ENCODE measurements at regions not wholly inside any gene's neighbourhood (a gene's known extent, or its start where the extent isn't known, plus 50 kb on each side); places are given as distances from the start of the nearest gene placed in this dataset.

DNA sequence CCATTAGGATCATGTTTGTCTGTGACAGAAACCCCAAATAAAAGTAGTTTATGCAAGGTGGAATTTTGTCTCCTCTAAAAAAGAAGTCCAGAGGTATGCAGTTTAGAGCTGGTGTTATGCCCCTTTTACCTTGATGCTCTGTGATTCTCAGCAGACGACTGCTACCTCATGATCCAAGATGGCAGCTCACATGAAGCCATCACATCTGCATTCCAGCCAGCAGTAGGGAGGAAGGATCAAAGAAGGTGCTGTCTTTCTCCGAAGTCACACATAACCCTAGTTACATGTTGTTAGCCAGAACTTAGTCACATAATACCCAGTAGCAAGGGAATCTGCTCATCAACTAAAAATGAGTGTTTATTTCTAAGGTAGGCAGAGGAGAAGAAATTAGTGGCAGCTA lies 135.7 kb upstream of the HS3ST2 start:
- no peaks in the 10 kb centered on the region for H3K9me3 ChIP-seq
- peaks cover 0 to 4% (median 0%) of the 10 kb centered on the region in 4 donors for H3K4me1 ChIP-seq
- H3K36me3 ChIP-seq: no peaks in the 10 kb centered on the region
- ATAC-seq (ENCODE audit: low FRiP score in 2 of 2) (no peak), DNase-seq (no peak)
- no peak overlapping the region for H3K27ac ChIP-seq
- no peak overlapping the region for H3K4me3 ChIP-seq
- WGBS, 2 donors: 80 to 88% methylated on average over 2 of the region's 2 CpGs
- TF ChIP-seq EP300 (IDR thresholded peaks at IDR 0.05) (no peak), POLR2AphosphoS5 (IDR thresholded peaks at IDR 0.05) (no peak), POLR2A (IDR thresholded peaks at IDR 0.05) (no peak)
- TF ChIP-seq, protein P1, sequence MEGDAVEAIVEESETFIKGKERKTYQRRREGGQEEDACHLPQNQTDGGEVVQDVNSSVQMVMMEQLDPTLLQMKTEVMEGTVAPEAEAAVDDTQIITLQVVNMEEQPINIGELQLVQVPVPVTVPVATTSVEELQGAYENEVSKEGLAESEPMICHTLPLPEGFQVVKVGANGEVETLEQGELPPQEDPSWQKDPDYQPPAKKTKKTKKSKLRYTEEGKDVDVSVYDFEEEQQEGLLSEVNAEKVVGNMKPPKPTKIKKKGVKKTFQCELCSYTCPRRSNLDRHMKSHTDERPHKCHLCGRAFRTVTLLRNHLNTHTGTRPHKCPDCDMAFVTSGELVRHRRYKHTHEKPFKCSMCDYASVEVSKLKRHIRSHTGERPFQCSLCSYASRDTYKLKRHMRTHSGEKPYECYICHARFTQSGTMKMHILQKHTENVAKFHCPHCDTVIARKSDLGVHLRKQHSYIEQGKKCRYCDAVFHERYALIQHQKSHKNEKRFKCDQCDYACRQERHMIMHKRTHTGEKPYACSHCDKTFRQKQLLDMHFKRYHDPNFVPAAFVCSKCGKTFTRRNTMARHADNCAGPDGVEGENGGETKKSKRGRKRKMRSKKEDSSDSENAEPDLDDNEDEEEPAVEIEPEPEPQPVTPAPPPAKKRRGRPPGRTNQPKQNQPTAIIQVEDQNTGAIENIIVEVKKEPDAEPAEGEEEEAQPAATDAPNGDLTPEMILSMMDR (IDR thresholded peaks at IDR 0.05): no peak
- H3K27me3 ChIP-seq: no peaks in the 10 kb centered on the region

DNA sequence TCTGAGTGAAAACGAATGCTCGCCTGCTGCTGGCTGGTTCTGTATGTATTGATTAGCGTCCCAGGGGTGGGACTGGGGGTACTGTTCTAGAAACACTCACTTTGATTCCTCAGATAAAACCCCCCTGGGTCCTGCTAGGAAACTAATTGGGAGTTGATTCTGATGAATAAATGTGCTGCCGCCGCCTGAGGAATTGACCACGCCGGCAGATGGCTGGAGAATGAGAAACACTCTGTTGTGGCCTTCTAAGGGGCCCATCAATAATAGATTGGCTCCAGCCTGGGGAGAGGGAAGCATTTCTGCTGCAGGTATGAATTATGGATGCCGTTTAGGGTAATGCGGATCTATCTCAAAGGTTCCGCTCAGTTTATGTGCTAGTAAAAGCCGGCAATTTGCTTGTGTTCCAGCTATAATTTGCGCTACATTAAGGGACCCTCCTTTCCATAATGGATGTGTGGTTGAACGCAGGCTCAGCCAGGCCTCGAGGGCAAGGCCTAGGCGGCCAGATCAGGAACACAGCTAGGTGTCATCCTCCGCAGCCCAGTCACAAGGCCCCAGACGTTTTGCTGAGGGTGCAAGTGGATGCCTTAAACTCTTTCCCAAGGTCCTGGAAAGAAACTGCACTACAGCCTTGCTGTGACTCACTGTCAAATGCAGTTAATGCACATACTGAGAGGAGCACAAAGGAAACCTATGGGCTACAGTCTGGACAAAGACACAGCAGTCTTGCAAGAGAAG lies 132.2 kb upstream of the HS3ST2 start:
- peaks cover 0 to 7% (median 2%) of the 10 kb centered on the region in 4 donors for H3K4me1 ChIP-seq
- DNase-seq: peak in 1 of 2 donors; percentile 17
- H3K27ac ChIP-seq: no peak overlapping the region
- H3K27me3 ChIP-seq: no peaks in the 10 kb centered on the region
- 89% methylated on average over 17 of the region's 17 CpGs for WGBS, 2 donors
- peaks cover 0 to under 1% (median 0%) of the 10 kb centered on the region in 4 donors for H3K9me3 ChIP-seq
- no peak for ATAC-seq (ENCODE audit: low FRiP score in 2 of 2)
- no peaks in the 10 kb centered on the region for H3K36me3 ChIP-seq
- TF ChIP-seq POLR2A (IDR thresholded peaks at IDR 0.05) (peak in 1 of 4 donors; percentile 63), EP300 (IDR thresholded peaks at IDR 0.05) (no peak)
- TF ChIP-seq, protein P1 (IDR thresholded peaks at IDR 0.05): no peak
- H3K4me3 ChIP-seq: no peak overlapping the region

DNA sequence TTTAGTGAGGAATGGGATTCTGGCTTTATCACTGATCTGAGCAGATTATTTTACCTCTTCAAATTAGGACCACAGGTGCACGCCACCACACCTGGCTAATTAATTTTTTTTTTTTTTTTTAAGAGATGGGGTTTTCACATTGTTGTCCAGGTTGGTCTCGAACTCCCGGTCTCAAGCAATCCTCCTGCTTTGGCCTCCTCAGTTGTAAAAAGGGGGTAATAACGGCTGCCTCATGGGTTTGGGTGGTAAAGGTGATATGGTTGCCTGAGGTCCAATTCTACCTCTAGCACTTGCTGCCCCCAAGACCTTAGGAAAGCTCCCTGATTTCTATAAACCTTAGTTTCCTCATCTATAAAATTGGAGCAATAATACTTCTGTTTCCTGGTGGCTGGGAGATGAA lies 130.7 kb upstream of the HS3ST2 start:
- Histone ChIP-seq H3K9me3 (peaks cover 0 to 5% (median 2%) of the 10 kb centered on the region in 4 donors), H3K27me3 (no peaks in the 10 kb centered on the region), H3K4me3 (no peak overlapping the region), H3K36me3 (no peaks in the 10 kb centered on the region), H3K4me1 (peaks cover 0 to 7% (median 2%) of the 10 kb centered on the region in 4 donors), H3K27ac (peak overlapping the region in 1 of 4 donors; percentile 59)
- TF ChIP-seq POLR2AphosphoS5 (IDR thresholded peaks at IDR 0.05): no peak
- TF ChIP-seq, protein P1 (IDR thresholded peaks at IDR 0.05): no peak
- no peak for TF ChIP-seq EP300 (IDR thresholded peaks at IDR 0.05)
- no peak for TF ChIP-seq POLR2A (IDR thresholded peaks at IDR 0.05)
- ATAC-seq (ENCODE audit: low FRiP score in 2 of 2) (no peak), DNase-seq (no peak)
- WGBS, 2 donors: 88 to 89% methylated on average over 4 of the region's 4 CpGs

DNA sequence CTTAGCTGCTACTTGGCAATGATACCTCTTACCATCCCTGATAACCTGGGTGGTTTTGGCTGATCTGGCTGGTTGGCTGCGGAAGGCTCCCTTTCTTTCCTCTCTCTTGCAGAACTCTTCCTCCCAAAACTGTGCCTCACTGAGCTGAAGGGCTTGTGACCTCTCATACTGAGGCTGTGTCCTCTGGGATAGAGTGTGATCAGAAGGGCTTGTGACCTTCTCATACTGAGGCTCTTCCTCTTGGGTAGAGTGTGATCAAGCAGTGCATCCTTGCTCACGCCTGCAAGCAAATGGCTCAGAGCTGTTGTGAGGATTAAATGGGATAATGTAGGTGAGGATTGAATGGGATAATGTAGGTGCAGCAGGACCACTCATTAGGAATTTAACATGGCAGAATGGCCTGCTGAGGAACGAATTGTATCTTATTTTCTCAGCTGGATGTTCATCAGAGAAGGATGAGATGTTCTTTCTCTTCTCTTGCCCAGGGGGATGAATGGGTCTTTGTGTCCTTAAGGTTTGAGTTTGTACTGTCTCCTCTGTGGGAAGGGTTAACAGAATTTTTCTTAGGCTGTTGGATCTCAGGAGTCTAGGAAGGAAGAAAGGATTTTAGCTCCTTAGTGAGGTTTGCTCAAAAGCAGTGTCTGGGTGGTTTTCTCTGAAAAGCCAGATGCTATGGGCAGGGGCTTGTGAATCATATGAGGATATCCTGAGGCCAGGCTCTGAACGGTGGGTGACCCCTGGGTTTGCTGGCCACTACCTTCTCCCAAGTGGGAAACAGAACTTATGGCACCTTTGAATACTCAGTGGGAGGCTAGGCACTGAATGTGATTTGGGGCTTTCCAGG lies 130.0 kb upstream of the HS3ST2 start:
- TF ChIP-seq POLR2AphosphoS5 (IDR thresholded peaks at IDR 0.05): no peak
- peak in 1 of 4 donors; percentile 73 for TF ChIP-seq POLR2A (IDR thresholded peaks at IDR 0.05)
- Histone ChIP-seq H3K4me3 (no peak overlapping the region), H3K9me3 (peaks cover 0 to 5% (median 2%) of the 10 kb centered on the region in 4 donors), H3K27ac (peak overlapping the region in 2 of 4 donors; percentile 30 to 59), H3K36me3 (no peaks in the 10 kb centered on the region), H3K27me3 (no peaks in the 10 kb centered on the region), H3K4me1 (peaks cover 0 to 7% (median 2%) of the 10 kb centered on the region in 4 donors)
- ATAC-seq (ENCODE audit: low FRiP score in 2 of 2) (no peak), DNase-seq (no peak)
- WGBS, 2 donors: 63% methylated on average over 4 of the region's 4 CpGs

All from upper lobe of left lung (tissue), 6 donors.